HG03469 (cell line): ENCODE measurements at regions not wholly inside any gene's neighbourhood (a gene's known extent, or its start where the extent isn't known, plus 50 kb on each side); places are given as distances from the start of the nearest gene placed in this dataset.
"Not testable (repeated sequence)": the region's sequence is repeated elsewhere in the genome, so short reads cannot be mapped to it uniquely, and the experiment has no call there.

Source experiments
- ATAC-seq: cut with Tn5 transposase; IDR thresholded peaks from one replicate; pipeline ENCODE4 v1.9.1; 2021; ENCODE audit warnings: mild to moderate bottlenecking, moderate library complexity, moderate number of reproducible peaks; ENCODE audit not compliant: unreplicated experiment

- ATAC-seq: no peak
These were observed 205.6 kb upstream of the PTER start for GRCh38 chr10:16231176-16231575.

- no peak for ATAC-seq
These were observed 204.9 kb upstream of the PTER start for GRCh38 chr10:16231734-16232435.

GRCh38 chr10:16232441-16232840, 204.4 kb upstream of the PTER start:
- no peak for ATAC-seq

GRCh38 chr10:16234916-16235315, 201.9 kb upstream of the PTER start:
- ATAC-seq: no peak

GRCh38 chr10:16242446-16242845, 194.4 kb upstream of the PTER start:
- ATAC-seq: no peak

DNA sequence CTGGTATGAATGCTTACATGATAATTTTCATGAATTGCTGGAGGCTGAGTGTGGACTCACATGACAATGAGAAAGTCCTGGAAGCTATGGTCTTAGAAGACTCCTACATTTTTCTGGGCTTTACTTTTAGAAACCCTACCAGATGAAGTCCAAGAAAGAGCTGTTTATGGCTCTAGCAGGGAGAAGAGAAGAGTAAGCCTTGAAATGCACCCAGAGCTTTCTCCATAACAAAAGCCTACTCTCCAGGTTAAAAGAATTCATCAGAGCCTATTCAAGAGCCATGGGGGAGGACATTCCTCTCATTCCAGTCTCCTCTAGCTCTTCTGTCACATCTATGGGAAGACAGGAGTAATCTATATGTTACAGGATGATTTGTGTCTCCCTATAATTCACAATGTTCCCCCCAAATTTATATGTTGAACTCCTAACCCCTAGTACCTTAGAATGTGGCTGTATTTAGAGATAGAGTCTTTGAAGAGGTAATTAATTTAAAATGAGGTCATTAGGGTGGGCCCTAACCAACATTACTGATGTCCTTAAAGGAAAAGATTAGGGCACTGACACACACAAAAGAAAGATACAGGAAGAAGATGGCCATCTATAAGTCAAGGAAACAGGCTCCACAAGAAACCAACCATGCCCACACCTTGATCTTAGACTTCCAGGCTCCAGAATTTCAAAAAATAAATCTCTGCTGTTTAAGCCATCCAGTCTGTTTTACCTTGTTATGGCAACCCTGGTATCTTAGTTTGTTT, 193.8 kb upstream of the PTER start:
- no peak for ATAC-seq

DNA sequence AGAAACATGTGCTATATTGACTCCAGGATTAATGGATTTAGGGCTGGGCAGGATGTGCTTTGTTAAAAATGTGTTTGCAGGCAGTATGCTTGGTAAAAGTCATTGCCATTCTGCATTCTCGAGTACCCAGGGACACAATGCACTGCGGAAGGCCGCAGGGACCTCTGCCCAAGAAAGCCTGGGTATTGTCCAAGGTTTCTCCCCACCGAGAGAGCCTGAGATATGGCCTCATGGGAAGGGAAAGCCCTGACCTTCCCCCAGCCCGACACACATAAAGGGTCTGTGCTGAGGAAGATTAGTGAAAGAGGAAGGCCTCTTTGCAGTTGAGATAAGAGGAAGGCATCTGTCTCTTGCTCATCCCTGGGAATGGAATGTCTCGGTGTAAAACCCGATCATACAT, 186.7 kb upstream of the PTER start:
- not testable (repeated sequence) for ATAC-seq

GRCh38 chr10:16256336-16256735, 180.5 kb upstream of the PTER start:
- no peak for ATAC-seq

DNA sequence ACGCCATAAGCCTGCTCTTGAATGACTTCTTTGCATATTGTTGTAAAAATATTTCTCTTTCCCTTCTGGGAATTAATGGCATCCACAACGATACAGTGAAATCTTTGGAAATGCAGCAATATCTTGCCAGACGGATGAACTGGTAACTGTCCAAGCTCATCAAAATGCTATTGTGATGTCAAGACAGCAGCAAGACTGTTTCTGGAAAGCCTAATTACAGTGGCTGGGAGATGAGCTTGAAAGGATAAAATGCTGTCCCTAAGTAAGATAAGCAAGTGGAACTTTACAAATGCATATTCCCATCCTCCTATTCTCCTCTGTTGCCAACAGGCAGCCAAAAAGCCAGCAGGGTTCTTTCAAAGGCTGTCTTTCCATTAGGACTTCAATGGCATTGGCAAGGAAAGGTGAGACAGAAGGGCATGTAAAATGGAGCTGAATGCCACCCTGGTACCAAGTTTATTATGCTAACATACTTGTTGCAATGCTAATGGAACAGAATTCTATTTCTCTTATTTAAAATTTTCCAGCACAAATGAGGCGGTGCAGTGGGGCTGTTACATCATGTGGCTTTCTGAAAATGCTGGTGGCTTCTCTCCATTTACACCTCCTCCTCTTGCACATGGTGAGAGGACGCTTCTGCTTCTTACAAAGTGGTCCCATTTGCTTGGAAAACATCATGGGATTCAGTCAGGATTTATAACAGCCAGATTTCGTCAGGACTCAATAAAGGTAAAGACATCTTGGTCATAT, 178.3 kb upstream of the PTER start:
- no peak for ATAC-seq

DNA sequence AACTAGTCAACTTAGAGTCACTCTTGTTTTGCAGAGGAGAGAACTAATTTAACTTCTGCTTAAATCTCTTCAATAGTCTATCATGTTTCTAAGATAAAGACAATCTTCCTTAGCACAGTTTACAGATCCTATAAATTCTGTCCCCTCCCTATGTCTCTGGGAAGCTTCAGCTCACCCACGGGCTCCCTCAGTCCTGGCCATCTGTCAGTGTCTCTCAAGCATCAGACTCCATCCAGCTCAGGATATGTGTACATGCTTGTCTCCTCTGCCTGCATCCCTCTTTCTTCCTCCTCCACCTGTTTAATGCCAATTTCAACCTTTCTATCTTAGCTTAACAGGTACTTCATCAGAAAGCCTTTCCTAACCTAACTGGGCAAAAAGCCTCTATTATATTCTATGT, 177.1 kb upstream of the PTER start:
- ATAC-seq: no peak

- no peak for ATAC-seq
These were observed 176.4 kb upstream of the PTER start for GRCh38 chr10:16260388-16260787.

DNA sequence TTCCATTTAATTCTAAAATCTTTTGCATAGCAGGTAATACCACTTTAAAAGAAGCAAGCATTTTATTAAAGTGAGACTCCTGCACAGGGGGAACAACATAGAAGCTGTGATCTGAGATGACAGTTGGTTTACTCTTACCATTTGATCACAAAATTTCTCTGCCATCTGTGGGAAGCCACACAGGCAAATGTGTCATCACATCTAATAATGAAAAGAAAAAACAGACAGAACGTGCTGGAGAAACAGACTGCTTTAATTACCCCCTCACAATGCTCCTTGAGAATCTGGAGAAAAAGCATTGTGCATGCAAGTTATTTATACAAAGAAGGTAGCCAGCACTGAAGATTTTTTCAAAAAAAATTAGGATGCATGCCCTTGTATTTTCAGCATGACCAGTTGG, 165.2 kb upstream of the PTER start:
- no peak for ATAC-seq

DNA sequence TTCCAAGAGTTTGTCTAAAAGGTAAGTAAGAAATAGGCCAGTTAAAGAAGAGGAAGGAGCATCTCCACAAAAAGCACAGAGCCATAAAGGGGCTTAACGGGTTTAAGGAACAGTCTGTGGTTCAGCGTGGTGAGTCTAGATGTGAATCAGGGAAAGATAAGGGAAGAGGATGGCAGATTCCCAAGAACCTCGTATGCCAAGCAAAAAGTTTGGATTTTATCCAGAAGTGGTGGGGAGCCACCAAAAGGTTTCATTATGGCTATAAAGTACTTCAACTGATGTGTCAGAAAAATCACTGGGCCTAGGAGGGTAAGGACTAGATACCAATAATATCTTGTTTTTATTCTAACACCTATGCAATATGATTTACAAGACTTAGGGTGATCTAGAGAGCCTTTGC, 161.9 kb upstream of the PTER start:
- no peak for ATAC-seq

GRCh38 chr10:16280595-16280994, 156.2 kb upstream of the PTER start:
- ATAC-seq: no peak

DNA sequence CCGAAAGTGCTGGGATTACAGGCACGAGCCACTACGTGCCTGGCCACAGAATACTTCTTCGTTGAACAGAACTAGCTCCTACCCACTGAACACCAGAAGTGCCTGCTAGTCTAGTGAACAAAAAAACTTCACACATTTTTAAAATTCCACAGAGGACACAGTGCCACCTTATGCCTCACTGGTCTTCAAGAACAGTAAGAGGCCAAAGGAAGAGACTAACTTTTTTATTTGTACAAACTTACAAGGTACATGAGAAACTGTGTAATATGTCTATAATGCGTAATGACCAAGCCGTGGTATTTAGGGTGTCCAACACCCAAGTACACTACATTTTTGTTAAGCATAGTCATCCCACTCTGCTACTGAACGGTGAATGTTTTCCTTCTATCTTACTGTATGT, 144.4 kb upstream of the PTER start:
- no peak for ATAC-seq

GRCh38 chr10:16297069-16297468, 139.7 kb upstream of the PTER start:
- ATAC-seq: no peak

DNA sequence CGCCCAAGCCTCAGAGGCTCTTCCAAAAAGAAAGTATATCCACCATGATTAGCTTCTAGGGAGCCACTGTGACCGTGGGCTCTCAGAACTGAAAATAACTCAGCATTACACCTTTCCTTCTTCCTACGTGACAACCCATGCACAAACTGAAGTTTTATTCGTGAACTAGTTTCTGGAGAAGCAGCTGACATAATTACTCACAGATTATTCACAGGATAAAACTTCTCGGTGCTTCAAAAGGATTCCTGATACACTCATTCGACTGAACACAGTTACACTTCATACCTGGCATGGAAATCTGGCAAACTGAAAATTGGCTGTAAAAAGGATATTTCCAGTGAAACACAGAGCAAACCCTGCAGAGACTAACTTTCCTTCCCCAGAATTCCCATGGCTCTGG, 139.2 kb upstream of the PTER start:
- no peak for ATAC-seq

GRCh38 chr10:16304311-16304710, 132.5 kb upstream of the PTER start:
- ATAC-seq: no peak

GRCh38 chr10:16310440-16310839, 126.4 kb upstream of the PTER start:
- no peak for ATAC-seq

- no peak for ATAC-seq
These were observed 122.6 kb upstream of the PTER start for GRCh38 chr10:16314259-16314658.

DNA sequence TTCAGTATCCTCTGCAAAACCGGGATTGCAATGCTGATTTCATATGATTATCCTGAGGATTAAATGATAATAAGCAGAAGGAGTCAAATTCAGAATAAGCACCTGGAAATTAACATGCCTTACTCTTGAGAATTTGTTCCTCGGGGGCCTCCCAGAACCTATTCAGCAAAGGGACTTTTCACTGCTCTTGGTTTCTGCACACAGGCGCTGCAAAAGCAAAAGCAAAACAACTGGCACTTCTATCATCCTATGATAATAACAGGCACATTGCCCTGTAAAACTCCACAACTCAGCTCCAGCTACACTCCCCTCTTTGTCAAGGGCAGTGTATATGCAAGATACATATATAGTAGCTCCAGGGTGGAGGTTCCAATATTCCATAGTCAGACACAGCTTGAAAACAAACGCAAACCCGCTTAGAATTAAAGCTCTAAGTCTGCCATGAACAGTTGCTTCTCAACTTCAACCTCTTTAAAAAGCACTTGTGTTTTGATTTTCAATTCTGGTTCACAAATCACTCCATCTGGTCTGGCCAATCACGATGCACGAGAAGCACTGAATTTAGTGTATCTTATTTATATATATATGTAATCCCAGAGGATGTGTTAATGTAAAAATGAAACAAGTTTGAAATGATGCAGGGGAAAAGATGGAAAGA, 119.9 kb upstream of the PTER start:
- no peak for ATAC-seq
